Gastrocnemius medialis (tissue), 4 donors: ENCODE measurements at regions not wholly inside any gene's neighbourhood (a gene's known extent, or its start where the extent isn't known, plus 50 kb on each side); places are given as distances from the start of the nearest gene placed in this dataset.

Experiments used
- ATAC-seq, 2 donors: fragments of 150-250 bp; one replicate each; pipeline ENCODE4 v1.9.1; 2016
- DNase-seq, 2 donors: peaks; one replicate each; pipeline ENCODE4 v3.0.0-alpha.2; 2019
- H3K27ac ChIP-seq, 4 donors: fragments of 200-600 bp; sonication (generic); 1 replicate in 1 of 4; 2 replicates in 3 of 4; pipeline ENCODE4 v1.5.1; 2016 to 2018; ENCODE audit warnings: mild to moderate bottlenecking in 2 of 4, moderate library complexity in 1 of 4
- H3K27me3 ChIP-seq, 3 donors: fragments of 200-600 bp; sonication (generic) in 2 of 3; 1 replicate in 1 of 3; 2 replicates in 2 of 3; pipeline versions ENCODE4 v1.5.1 to v1.6.0; 2016 to 2019; ENCODE audit warnings: mild to moderate bottlenecking in 1 of 3, moderate library complexity in 1 of 3
- H3K36me3 ChIP-seq, 2 donors: fragments of 200-600 bp; sonication (generic) in 1 of 2; one replicate each; pipeline ENCODE4 v1.5.1; 2017 to 2018
- H3K4me1 ChIP-seq, 2 donors: fragments of 200-600 bp; sonication (generic) in 1 of 2; one replicate each; pipeline ENCODE4 v1.5.1; 2016 to 2017; ENCODE audit warnings: mild to moderate bottlenecking in 2 of 2
- H3K4me3 ChIP-seq, 4 donors: fragments of 200-600 bp; sonication (generic) in 3 of 4; 1 replicate in 1 of 4; 2 replicates in 3 of 4; pipeline ENCODE4 v1.5.1; 2016 to 2019; ENCODE audit warnings: mild to moderate bottlenecking in 2 of 4
- H3K9me3 ChIP-seq, 3 donors: fragments of 200-600 bp; sonication (generic) in 2 of 3; 1 replicate in 1 of 3; 2 replicates in 2 of 3; pipeline ENCODE4 v1.5.1; 2016 to 2019
- POLR2A ChIP-seq, 2 donors: fragments of 450-650 bp; IDR thresholded peaks; one replicate each; pipeline ENCODE4 v1.6.1; 2017; ENCODE audit warnings: antibody characterized with exemption in 2 of 2, mild to moderate bottlenecking in 2 of 2, moderate library complexity in 2 of 2
- in situ Hi-C, 4 donors: fragments of 200-750 bp; cut with MboI; loops; one replicate each; pipeline versions ENCODE4 v1.15.0 to v1.8.0; 2017; ENCODE audit warnings: low sequenced_read_pairs in 4 of 4
- intact Hi-C: fragments of 100-400 bp; cut with DNase I; formaldehyde crosslinking; loops from one replicate; pipeline ENCODE4 v1.15.1; 2023; ENCODE audit warnings: low total_unique reads
- TF ChIP-seq, protein P1 (sequence below), 5 experiments: fragments of 450-650 bp in 3 of 5; fragments of 200-600 bp in 2 of 5; sonication (generic) in 2 of 5; IDR thresholded peaks in 4 of 5; conservative IDR thresholded peaks in 1 of 5; 1 replicate in 4 of 5; 2 replicates in 1 of 5; pipeline ENCODE4 v1.5.1; 2016 to 2019; ENCODE audit warnings: antibody characterized with exemption in 5 of 5, mild to moderate bottlenecking in 3 of 5, moderate library complexity in 3 of 5

DNA sequence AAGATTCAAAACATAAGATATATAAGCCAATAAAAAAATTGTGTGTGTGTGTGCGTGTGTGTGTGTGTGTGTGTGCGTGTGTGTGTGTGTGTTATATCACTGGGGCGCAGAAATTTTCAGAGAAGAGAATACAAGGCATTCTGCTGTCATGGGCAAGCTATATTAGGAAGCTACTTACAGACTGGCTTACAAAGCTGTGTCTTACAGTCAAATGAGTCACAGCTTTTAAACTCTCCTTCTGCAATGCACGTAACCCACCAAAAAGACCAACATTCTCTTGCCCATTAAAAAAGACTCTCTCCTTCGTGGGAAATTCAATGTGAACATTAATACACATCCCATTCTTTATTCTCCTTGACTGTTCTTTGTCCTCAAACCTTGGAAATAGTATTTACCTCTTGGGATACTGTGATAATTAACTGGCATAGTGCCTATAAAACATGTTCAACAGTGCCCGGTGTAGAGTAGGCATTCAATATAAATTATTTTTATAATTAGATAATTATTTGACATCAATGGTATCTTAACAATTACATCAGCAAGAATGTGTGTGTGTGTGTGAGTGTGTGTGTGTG is 860.4 kb upstream of the SOX9 start:
- DNase-seq (no peak), ATAC-seq (no peak)
- H3K4me3 ChIP-seq, result no peak overlapping the region
- intact Hi-C loops, result no loop called here
- in situ Hi-C loops, result no loop called here
- H3K9me3 ChIP-seq, result no peaks in the 10 kb centered on the region
- no peak overlapping the region for H3K27ac ChIP-seq
- H3K36me3 ChIP-seq, result no peaks in the 10 kb centered on the region
- TF ChIP-seq, protein P1, sequence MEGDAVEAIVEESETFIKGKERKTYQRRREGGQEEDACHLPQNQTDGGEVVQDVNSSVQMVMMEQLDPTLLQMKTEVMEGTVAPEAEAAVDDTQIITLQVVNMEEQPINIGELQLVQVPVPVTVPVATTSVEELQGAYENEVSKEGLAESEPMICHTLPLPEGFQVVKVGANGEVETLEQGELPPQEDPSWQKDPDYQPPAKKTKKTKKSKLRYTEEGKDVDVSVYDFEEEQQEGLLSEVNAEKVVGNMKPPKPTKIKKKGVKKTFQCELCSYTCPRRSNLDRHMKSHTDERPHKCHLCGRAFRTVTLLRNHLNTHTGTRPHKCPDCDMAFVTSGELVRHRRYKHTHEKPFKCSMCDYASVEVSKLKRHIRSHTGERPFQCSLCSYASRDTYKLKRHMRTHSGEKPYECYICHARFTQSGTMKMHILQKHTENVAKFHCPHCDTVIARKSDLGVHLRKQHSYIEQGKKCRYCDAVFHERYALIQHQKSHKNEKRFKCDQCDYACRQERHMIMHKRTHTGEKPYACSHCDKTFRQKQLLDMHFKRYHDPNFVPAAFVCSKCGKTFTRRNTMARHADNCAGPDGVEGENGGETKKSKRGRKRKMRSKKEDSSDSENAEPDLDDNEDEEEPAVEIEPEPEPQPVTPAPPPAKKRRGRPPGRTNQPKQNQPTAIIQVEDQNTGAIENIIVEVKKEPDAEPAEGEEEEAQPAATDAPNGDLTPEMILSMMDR (IDR thresholded peaks at IDR 0.05 in 4 of 5, conservative IDR thresholded peaks at IDR 0.05 in 1 of 5), result no peak
- no peak for TF ChIP-seq POLR2A (IDR thresholded peaks at IDR 0.05)
- no peaks in the 10 kb centered on the region for H3K27me3 ChIP-seq
- H3K4me1 ChIP-seq, result no peaks in the 10 kb centered on the region

DNA sequence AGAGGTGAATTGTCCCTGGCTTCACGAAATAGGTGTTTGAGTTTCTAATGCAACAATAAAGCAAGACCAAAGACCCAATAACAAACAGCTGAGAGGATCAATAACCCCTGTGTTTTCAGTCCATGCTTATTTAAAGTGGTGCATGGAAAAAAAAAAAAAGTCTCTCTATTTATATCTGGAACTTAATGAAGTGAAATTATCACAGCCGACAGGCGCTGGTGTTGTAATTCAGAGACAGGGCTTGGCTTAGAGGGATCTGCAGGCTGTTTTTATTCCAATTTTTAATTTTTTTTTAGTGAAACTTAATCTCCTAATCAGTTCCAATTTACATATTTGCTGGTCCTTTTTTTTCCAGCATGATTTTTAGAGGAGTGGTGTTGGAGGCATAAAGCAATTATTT is 858.2 kb upstream of the SOX9 start:
- in situ Hi-C loops (no loop called here), intact Hi-C loops (no loop called here)
- H3K4me1 ChIP-seq, result no peaks in the 10 kb centered on the region
- H3K36me3 ChIP-seq, result no peaks in the 10 kb centered on the region
- H3K27me3 ChIP-seq, result no peaks in the 10 kb centered on the region
- H3K4me3 ChIP-seq, result no peak overlapping the region
- H3K27ac ChIP-seq, result no peak overlapping the region
- no peak for ATAC-seq
- TF ChIP-seq, protein P1 (IDR thresholded peaks at IDR 0.05 in 4 of 5, conservative IDR thresholded peaks at IDR 0.05 in 1 of 5), result no peak
- TF ChIP-seq POLR2A (IDR thresholded peaks at IDR 0.05), result no peak
- no peak for DNase-seq
- no peaks in the 10 kb centered on the region for H3K9me3 ChIP-seq

DNA sequence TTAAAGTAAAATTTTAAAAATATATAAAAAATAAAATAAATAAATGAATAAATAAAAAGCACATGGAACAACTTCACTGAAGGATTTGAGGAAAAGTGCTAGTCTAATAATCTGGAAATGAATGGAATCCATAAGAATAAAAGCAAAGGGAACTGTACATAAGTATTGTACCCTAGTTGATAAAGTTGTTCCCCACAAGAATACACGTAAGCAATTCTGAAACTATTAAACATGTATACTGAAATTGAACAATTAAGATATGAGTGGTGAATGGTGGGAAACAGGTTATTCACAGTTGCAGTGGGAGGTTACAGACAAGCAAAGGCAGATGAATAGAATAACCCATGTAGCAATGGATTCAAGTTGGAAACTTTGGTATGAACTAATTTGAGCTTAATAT is 853.2 kb upstream of the SOX9 start:
- no peak for ATAC-seq
- Histone ChIP-seq H3K27ac (no peak overlapping the region), H3K4me3 (no peak overlapping the region), H3K36me3 (no peaks in the 10 kb centered on the region), H3K27me3 (no peaks in the 10 kb centered on the region), H3K9me3 (no peaks in the 10 kb centered on the region), H3K4me1 (no peaks in the 10 kb centered on the region)
- DNase-seq, result no peak
- no peak for TF ChIP-seq POLR2A (IDR thresholded peaks at IDR 0.05)
- TF ChIP-seq, protein P1 (IDR thresholded peaks at IDR 0.05 in 4 of 5, conservative IDR thresholded peaks at IDR 0.05 in 1 of 5), result no peak
- in situ Hi-C loops, result no loop called here
- intact Hi-C loops, result no loop called here

DNA sequence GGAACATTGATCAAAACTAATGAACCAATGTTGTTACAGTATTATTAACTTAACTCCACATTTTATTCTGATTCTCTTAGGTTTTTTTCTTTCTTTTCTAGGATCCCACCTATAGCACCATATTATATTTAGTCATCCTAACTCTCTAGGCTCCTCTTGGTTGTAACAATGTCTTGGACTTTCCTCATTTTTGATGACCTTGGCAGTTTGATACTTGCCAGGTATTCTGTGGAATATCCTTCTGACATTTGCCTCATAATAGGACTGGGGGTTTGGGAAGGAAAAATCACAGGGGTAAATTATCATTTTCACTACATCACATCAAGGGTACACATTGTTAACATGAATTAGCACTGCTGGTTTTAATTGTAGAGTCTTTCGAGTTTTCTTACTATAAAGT is 851.6 kb upstream of the SOX9 start:
- no peaks in the 10 kb centered on the region for H3K36me3 ChIP-seq
- in situ Hi-C loops, result no loop called here
- TF ChIP-seq, protein P1 (IDR thresholded peaks at IDR 0.05 in 4 of 5, conservative IDR thresholded peaks at IDR 0.05 in 1 of 5), result no peak
- no peak for TF ChIP-seq POLR2A (IDR thresholded peaks at IDR 0.05)
- H3K27me3 ChIP-seq, result no peaks in the 10 kb centered on the region
- no peak overlapping the region for H3K4me3 ChIP-seq
- no peak overlapping the region for H3K27ac ChIP-seq
- H3K4me1 ChIP-seq, result no peaks in the 10 kb centered on the region
- H3K9me3 ChIP-seq, result no peaks in the 10 kb centered on the region
- DNase-seq (no peak), ATAC-seq (no peak)
- intact Hi-C loops, result no loop called here

DNA sequence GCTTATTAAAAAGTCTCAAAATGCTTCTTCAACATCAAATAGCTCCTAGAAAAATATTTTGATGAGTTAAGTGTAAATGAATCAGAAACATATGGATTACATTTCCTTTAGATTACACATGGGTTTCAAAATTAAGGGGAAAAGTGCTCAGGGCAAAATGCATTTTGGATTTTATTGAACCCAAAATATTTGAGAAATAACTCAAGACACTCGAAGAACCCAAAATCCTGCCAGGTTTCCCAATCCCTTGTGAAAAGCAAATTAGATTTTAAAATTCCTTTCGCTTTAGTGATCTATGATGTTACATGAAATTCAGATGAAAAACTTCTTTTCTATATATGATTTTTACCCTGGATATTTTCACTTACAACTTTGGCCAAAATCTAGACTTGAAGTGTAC is 847.4 kb upstream of the SOX9 start:
- DNase-seq (no peak), ATAC-seq (no peak)
- H3K27ac ChIP-seq, result no peak overlapping the region
- in situ Hi-C loops (no loop called here), intact Hi-C loops (no loop called here)
- no peaks in the 10 kb centered on the region for H3K4me1 ChIP-seq
- H3K36me3 ChIP-seq, result no peaks in the 10 kb centered on the region
- H3K9me3 ChIP-seq, result no peaks in the 10 kb centered on the region
- no peak overlapping the region for H3K4me3 ChIP-seq
- H3K27me3 ChIP-seq, result no peaks in the 10 kb centered on the region
- TF ChIP-seq, protein P1 (IDR thresholded peaks at IDR 0.05 in 4 of 5, conservative IDR thresholded peaks at IDR 0.05 in 1 of 5), result no peak
- no peak for TF ChIP-seq POLR2A (IDR thresholded peaks at IDR 0.05)
